Fibroblast of skin of left quadriceps (primary cell): ENCODE measurements at regions not wholly inside any gene's neighbourhood (a gene's known extent, or its start where the extent isn't known, plus 50 kb on each side); places are given as distances from the start of the nearest gene placed in this dataset.
"Not testable (repeated sequence)": the region's sequence is repeated elsewhere in the genome, so short reads cannot be mapped to it uniquely, and the experiment has no call there.

Source experiments
- DNase-seq, 2 experiments: peaks; one replicate each; pipeline ENCODE4 v3.0.0-alpha.2; 2013; ENCODE audit warnings: low read depth in 2 of 2

DNA sequence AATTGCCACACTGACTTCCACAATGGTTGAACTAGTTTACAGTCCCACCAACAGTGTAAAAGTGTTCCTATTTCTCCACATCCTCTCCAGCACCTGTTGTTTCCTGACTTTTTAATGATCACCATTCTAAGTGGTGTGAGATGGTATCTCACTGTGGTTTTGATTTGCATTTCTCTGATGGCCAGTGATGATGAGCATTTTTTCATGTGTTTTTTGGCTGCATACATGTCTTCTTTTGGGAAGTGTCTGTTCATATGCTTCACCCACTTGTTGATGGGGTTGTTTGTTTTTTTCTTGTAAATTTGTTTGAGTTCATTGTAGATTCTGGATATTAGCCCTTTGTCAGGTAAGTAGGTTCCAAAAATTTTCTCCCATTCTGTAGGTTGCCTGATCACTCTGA is 148.5 kb upstream of the ACTBL2 start:
- not testable (repeated sequence) for DNase-seq

DNA sequence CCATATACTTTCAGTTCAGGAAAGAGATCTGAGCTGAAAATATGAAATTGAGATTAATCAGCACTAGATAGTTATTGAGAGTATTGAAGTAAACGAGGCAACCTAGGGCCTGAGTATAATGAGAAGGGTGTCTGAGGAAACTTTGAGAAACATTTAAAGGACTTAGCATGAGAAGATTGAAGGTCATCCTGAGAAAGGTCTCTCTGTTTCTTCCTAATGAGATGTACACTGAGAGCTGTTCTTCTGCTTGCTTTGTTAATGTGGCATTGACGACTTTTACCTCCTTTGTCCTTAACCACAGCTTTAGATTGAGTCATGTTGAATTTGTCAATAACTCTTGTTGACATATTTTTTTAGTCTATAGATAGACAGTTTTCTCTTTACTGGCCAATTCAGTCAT is 145.1 kb upstream of the ACTBL2 start:
- DNase-seq = no peak

- DNase-seq = no peak
Measured at GRCh38 chr5:57626703-57627102, 144.1 kb upstream of the ACTBL2 start.

DNA sequence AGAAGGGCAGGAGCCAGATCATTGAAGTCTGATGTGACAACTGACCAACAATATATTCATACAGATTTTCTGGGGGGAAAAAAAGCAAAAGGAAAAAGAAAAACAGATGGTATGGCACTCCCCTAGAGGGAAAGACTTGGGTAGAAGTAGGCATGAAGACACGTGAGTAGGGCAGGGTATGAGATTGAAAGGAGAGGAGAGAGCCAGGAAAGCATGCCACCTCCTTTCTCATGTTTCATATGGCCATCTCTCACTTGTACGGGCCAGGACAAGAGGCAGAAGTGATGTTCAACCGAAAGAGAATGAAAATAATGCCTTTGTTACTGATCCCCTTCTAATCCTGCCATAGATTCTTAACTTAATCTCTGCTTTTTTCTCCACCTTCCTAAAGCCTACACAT is 139.0 kb upstream of the ACTBL2 start:
- no peak for DNase-seq

DNA sequence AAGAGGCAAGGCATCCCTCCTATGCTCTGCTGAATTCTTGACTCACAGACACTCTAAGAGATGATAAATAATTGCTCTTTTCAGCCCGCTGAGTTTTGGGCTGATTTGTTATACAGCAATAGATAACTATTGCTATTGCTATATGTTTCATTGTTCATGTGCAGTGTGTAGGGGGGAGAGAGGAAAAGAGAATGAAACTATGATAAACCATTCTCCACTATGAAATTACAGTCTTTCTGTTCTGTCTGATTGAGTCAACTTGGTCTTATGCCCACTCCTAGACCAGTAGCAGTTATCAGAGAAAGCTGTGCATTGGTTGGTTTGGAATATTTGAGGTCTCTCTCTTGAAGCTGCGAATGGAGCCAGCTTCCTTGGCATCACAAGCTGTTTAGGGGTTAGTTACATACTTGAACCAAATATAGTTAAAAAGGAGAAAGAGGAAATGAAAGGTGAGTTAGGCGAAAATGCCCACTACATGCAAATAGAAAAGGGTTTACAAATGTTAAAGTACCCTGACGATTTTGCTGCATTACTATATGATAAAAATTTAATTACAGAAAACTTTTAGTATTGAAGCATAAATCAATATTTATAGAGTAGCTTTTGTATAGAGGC is 136.3 kb upstream of the ACTBL2 start:
- no peak for DNase-seq

- no peak for DNase-seq
Measured at GRCh38 chr5:57613741-57614140, 131.1 kb upstream of the ACTBL2 start.

DNA sequence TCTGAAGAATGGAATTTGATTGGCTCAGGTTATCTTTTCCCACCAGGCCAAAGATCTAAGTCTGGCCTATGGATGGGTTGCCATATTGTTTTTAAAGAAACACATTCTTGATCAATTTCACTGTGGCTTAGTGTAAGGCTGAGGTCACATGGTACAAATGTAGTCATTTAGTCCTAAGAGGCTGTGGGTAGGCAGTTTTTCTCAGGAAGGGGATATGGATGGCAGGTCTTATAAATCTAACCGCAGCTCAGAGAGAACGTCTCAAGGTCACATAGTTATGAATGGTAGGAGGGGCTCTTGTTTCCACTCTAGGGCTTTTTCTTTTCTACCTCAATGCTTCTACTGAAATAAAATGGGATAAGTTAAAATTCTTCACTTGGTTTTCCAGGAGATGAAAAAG is 128.6 kb upstream of the ACTBL2 start:
- no peak for DNase-seq

DNA sequence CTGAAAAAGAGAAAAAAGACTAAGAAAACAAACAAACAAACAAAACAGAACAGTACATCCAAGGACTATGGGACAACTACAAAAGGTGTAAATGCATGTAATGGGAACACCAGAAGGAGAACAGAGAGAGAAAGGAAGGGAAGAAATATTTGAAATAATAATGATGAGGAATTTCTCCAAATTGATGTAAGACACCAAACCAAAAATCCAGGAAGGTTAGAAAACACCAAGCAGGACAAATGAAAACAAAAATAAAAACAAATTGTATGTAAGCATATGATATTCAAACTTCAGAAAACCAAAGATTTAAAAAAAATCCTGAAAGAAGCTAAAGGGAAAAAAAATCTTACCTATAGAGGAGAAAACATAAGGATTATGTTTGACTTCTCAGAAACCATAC is 125.9 kb upstream of the ACTBL2 start:
- DNase-seq = no peak

DNA sequence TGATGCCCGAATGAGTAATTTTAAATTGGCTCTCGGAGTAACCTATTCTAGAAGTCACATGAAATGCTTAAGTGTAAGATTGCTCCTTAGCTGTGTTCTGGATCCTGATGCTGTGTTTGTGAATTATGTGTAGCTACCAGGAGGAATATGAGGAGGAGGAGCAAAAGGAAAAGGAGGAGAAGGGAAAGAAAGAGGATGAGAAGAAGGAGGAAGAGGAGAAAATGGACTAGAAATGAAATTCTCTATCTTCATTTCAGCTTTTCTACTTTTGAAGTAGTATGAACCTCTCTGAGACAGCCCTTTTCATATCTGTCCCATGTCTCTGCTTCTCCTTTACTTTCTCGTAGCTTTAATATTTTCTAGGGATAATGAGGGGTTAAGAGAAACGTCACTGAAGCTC is 119.4 kb upstream of the ACTBL2 start:
- no peak for DNase-seq

DNA sequence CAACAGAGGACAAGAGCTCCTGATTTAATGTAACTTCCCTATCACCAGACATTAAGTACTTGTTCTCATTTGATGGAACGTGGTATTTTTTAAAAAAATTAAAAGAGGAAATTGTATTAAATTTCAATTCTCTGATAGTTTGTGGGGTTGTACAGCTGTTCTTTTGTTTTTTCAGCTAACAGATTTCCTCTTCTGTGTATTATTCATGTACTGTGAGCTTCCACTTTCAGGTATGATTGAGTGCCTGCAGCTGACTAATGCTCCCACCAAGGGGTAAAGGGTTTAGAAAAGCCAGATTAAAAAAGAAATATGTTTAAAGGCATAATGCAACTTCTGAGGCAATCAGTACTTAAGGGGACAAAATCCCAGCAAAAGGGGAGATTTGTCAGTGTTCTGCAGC is 117.7 kb upstream of the ACTBL2 start:
- no peak for DNase-seq

- DNase-seq = peak; percentile 25 to 36
Measured at GRCh38 chr5:57598756-57599155, 116.1 kb upstream of the ACTBL2 start.

GRCh38 chr5:57598097-57598496 is 115.5 kb upstream of the ACTBL2 start:
- no peak for DNase-seq

DNA sequence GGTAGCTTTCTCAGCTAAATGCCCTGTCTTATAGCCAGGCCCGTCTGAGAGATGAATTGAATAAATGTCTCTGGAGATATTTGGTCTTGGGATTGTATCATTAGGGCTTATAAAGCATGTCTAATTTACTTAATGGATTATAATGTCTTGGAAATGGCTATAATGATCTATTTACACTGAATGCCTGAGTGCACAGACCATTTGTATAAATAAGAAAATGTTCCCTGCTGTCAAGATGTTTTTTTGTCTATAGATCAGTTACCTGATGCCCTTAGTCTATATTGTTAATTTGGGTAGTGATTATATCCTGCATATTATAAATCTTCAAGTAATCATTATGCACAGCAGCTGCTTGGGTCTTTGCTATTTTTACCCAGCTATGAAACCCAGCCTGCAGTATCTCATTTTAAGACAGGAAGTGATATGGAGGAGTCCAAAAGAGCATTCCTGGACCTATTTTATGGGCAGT is 112.9 kb upstream of the ACTBL2 start:
- no peak for DNase-seq

DNA sequence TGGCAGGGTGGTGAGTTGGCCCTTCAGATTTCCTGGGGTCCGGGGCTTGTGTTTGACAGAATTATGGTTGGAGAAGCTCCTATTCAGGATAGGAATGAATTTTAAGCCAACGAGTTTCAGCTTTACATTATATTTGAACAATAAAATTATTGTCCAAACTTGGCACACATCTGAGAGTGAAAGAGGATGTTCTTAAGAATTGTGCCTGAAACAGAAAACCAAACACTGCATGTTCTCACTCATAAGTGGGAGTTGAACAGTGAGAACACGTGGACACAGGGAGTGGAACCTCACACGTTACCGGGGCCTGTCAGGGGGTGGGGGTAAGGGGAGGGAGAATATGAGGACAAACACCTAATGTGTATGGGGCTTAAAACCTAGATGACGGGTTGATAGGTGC is 111.8 kb upstream of the ACTBL2 start:
- DNase-seq = no peak

DNA sequence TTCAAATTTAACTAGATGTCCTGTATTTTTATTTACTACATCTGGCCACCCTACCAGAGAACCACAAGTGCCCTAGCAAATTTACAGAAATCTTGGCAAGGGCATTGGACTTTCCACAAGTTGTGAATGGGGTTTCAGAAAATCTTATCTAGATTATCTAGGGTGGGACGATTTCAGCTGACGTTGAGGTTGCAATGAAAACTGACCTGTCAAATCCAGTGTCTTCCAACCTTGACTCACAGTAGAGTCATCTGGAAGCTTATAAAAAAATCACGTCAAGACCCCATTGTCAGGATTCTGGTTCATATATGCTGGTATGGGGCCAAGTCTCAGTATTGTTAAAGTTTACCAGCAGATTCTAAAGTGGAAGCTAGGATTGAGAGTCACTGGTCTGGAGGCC is 109.6 kb upstream of the ACTBL2 start:
- no peak for DNase-seq

DNA sequence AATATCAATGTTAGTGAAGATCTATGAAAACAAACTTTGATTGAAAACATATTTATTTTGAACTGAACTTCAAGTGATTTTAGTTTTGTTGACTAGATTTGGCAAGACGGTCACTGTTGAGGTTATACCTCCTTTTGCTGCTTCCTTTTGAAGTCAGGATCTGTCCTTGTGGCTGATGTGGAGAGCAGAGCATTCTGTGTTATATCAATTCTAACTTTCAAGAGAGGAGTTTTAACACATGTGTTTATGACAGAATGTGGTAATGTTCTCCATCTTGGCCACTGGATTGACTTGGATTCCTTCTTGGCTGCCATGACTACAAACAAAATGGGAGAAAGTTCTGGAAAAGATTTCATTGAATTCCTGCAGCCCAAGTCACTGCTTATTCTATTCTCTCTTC is 104.0 kb upstream of the ACTBL2 start:
- no peak for DNase-seq

DNA sequence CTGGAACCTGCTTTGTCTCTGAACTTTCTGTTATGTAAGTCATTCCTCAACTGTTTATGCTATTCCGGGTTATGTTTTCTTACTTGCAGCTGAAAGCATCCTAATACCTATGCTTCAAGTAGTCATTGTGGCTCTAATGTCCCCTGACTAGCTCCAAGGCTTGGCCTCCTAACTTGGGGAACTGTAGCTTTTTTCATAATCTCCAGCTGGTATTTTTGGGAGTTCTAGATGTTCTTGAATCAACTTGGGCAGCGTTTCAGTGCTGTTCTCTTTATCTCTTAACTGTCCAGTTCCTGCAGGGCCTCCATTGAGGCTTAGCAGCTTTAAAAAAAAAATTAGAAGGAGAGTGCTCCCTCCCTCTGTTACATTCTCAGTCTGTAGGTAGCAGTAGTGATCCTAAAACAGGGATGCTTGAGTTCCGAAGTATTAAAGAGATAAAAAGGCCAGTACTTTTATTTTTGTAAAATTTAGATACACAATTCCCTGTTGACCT is 100.0 kb upstream of the ACTBL2 start:
- DNase-seq = no peak

DNA sequence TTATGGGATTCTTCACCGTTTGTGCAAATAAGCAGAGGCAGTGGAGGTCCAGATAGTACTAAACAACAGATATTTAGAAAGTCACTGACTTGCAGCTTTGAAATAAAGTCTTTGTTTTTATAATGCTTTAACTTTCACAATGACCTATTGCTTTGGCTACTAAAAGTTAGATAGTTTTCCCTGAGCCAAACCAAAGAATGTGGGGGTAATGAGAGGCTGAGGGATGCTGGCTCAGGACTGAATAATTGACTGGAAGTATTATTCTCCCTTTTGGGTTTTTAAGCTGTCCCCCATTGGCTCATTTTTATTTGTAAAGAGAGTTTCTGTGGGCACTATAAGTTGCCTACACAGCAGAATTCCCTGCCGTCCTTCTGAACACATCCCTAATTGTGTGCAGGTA is 99.2 kb upstream of the ACTBL2 start:
- DNase-seq = no peak

DNA sequence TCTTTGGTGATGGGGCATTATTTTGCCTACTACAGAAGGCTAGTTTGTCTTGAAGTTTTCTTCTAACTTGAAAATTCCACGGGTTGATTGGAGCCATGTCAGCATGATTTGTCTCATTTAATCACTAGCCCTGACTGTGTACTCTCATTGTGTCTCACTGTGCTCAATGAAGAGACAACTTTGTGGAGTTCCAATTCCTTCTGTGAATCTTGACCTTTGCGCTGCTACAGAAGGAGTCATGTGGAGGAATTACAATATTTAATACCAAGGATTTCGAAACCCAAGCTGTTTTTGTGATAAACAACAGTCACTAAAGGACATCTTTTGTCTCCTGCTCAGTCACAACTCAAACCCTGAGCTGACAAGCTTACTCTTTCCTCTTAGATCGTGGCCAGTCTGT is 98.6 kb upstream of the ACTBL2 start:
- DNase-seq = no peak

- DNase-seq = no peak
Measured at GRCh38 chr5:57577432-57578175, 95.0 kb upstream of the ACTBL2 start.

DNA sequence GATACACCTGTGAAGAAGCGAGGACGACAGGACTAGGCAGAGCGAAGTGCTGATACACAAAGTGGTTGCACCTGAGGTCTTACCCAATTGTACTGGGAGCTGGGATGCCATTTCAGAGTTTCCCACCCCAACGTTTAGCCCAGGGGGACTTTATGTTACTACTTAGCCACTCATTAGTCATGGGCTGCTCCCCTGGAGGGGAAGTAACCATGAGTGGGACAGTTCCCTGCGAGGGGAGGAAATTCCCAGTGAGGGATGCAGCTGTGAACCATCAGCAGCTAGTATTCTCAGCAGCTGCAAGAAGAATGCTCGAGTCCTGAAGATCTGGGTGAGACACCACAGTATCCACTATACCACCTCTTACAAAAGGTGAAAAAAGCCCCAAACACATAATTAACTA is 93.7 kb upstream of the ACTBL2 start:
- DNase-seq = no peak

GRCh38 chr5:57575839-57576238 is 93.2 kb upstream of the ACTBL2 start:
- no peak for DNase-seq

DNA sequence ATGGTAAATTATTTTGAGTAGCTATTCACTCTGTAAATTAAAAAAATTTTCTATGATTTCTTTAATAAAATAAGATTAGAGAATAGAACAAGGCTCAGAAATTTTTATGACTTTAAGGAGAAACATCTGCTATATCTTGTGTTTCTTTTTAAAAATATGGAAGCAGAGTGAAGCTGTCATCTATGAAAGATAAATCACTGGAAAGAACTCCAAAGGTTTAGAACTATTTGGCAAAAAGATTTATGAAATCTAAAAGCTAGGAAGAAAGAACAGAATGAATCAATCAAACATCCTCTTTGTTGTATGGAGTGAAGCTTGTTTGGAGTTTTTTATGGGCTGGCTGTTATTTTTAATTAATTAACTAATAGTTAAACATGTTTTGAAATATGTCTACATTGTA is 89.8 kb upstream of the ACTBL2 start:
- DNase-seq = no peak

DNA sequence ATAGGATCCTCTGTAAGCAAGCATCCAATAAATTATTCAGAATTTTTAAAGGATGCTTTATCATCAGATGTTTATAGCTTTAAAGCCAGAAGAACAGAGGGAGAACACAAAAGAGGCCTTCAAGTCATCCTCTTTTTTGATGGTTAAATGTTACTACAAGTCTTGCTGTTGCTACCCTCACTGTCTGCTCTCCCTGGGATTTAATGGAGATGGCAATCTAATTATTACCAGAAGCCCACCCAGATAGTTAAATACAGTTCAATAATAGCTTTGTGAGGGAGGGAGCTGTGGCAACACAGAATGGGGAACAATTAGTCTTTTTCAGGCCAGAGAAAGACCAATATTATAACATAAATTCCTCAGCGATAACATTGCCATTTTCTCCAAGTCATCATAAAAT is 87.0 kb upstream of the ACTBL2 start:
- DNase-seq = no peak
